ENCODE measurements at regions not wholly inside any gene's neighbourhood (a gene's known extent, or its start where the extent isn't known, plus 50 kb on each side); places are given as distances from the start of the nearest gene placed in this dataset.

DNA sequence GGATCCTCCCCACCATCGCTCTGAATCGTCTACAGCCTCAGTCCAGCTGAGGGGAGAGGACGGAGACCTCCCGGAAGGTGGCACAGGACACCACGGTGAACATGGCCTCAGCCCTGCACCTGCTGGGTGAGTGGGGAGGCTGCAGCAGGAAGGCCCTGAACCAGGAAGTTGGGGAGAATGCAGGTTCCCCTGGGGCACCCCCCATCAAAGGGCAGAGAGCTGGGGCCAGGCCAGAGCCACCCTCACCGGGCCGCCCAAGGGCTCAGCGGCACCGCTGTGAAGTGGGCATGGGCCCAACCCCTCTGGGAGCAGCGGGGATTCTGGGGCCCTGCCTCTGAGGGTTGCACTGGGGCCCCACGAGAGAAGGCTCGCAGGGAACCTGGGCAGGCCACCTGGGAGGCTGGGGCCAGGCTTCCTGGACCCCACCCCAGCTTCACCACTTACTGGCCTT, 98.7 kb downstream of the MICALL2 start:
- TF ChIP-seq CTCF (IDR thresholded peaks at IDR 0.05) (no peak), POLR2A (IDR thresholded peaks at IDR 0.05) (no peak)

Measured in right lobe of liver (tissue), 4 donors.